Astrocyte of the spinal cord (primary cell): ENCODE measurements at regions not wholly inside any gene's neighbourhood (a gene's known extent, or its start where the extent isn't known, plus 50 kb on each side); places are given as distances from the start of the nearest gene placed in this dataset.

Experiments
- DNase-seq: peaks from one replicate; pipeline ENCODE4 v3.0.0; 2011; ENCODE audit warnings: low read depth, low spot score
- H3K4me3 ChIP-seq: 2 replicates; pipeline ENCODE4 v1.5.1; 2011; ENCODE audit warnings: low read depth, mild to moderate bottlenecking, low read length, moderate library complexity
- in situ Hi-C: cut with HindIII; loops from 2 replicates; pipeline ENCODE4 v1.10.0; 2017; ENCODE audit warnings: low sequenced_read_pairs
- TF ChIP-seq, protein P1 (sequence below): IDR thresholded peaks from 2 replicates; pipeline ENCODE4 v1.5.1; 2012; ENCODE audit warnings: low read depth, mild to moderate bottlenecking, low read length, inconsistent platforms

DNA sequence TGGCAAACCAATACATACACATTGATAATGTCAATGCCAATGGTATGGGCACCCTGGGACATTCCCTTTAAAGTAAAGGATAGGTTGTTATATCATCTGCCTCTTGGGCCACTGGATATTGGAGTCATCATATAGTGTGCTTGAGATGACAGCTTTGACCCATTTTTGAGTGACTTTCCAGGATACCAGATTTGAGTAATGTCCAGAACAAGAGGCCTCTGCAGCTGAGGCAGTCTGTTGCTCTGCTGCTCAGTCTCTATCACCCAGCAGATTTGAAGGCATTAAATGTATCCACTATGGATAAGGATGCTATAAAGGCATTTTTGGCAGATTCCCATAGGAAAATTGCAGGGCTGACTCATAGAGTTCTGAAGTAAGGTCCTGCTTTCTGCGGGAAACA is 525.6 kb upstream of the SEMA6A start:
- H3K4me3 ChIP-seq = no peak overlapping the region
- no peak for DNase-seq
- in situ Hi-C loops = no loop called here
- TF ChIP-seq, protein P1, sequence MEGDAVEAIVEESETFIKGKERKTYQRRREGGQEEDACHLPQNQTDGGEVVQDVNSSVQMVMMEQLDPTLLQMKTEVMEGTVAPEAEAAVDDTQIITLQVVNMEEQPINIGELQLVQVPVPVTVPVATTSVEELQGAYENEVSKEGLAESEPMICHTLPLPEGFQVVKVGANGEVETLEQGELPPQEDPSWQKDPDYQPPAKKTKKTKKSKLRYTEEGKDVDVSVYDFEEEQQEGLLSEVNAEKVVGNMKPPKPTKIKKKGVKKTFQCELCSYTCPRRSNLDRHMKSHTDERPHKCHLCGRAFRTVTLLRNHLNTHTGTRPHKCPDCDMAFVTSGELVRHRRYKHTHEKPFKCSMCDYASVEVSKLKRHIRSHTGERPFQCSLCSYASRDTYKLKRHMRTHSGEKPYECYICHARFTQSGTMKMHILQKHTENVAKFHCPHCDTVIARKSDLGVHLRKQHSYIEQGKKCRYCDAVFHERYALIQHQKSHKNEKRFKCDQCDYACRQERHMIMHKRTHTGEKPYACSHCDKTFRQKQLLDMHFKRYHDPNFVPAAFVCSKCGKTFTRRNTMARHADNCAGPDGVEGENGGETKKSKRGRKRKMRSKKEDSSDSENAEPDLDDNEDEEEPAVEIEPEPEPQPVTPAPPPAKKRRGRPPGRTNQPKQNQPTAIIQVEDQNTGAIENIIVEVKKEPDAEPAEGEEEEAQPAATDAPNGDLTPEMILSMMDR = no peak

GRCh38 chr5:117098094-117098493 is 523.5 kb upstream of the SEMA6A start:
- TF ChIP-seq, protein P1 = no peak
- in situ Hi-C loops = no loop called here
- DNase-seq = no peak

GRCh38 chr5:117095346-117096332 is 521.0 kb upstream of the SEMA6A start:
- DNase-seq = no peak
- TF ChIP-seq, protein P1 = no peak
- in situ Hi-C loops = no loop called here
- H3K4me3 ChIP-seq = no peak overlapping the region

More at GRCh38 chr5:117098094-117098493, 523.5 kb upstream of the SEMA6A start:
- no peak overlapping the region for H3K4me3 ChIP-seq

- DNase-seq = no peak
- in situ Hi-C loops = no loop called here
- no peak overlapping the region for H3K4me3 ChIP-seq
- TF ChIP-seq, protein P1 = no peak
These were observed 519.6 kb upstream of the SEMA6A start for GRCh38 chr5:117094114-117094815.

- in situ Hi-C loops = no loop called here
- TF ChIP-seq, protein P1 = no peak
- no peak overlapping the region for H3K4me3 ChIP-seq
- DNase-seq = no peak
These were observed 519.0 kb upstream of the SEMA6A start for GRCh38 chr5:117093653-117094052.

GRCh38 chr5:117089001-117089400 is 514.4 kb upstream of the SEMA6A start:
- in situ Hi-C loops = no loop called here
- no peak overlapping the region for H3K4me3 ChIP-seq
- TF ChIP-seq, protein P1 = no peak
- DNase-seq = no peak
